ENCODE measurements at regions not wholly inside any gene's neighbourhood (a gene's known extent, or its start where the extent isn't known, plus 50 kb on each side); places are given as distances from the start of the nearest gene placed in this dataset.

- in situ Hi-C loops (cut with MboI; ENCODE audit: low sequenced_read_pairs, unreplicated experiment), result no loop called here
- TF ChIP-seq CTCF (IDR thresholded peaks at IDR 0.05; ENCODE audit: borderline replicate concordance, control extremely low read depth, extremely low read depth, insufficient read depth, missing control alignments), result no peak
- DNase-seq (ENCODE audit: low spot score), result no peak
Measured at GRCh38 chr4:128342762-128343161, 55.1 kb upstream of the PGRMC2 start.

- in situ Hi-C loops (cut with MboI; ENCODE audit: low sequenced_read_pairs, unreplicated experiment), result no loop called here
- no peak for DNase-seq (ENCODE audit: low spot score)
- TF ChIP-seq CTCF (IDR thresholded peaks at IDR 0.05; ENCODE audit: borderline replicate concordance, control extremely low read depth, extremely low read depth, insufficient read depth, missing control alignments), result no peak
Measured at GRCh38 chr4:128341634-128342033, 54.0 kb upstream of the PGRMC2 start.

- TF ChIP-seq CTCF (IDR thresholded peaks at IDR 0.05; ENCODE audit: borderline replicate concordance, control extremely low read depth, extremely low read depth, insufficient read depth, missing control alignments), result no peak
- no peak for DNase-seq (ENCODE audit: low spot score)
- in situ Hi-C loops (cut with MboI; ENCODE audit: low sequenced_read_pairs, unreplicated experiment), result no loop called here
Measured at GRCh38 chr4:128338634-128339355, 51.2 kb upstream of the PGRMC2 start.

- DNase-seq (ENCODE audit: low spot score), result no peak
- TF ChIP-seq CTCF (IDR thresholded peaks at IDR 0.05; ENCODE audit: borderline replicate concordance, control extremely low read depth, extremely low read depth, insufficient read depth, missing control alignments), result no peak
- in situ Hi-C loops (cut with MboI; ENCODE audit: low sequenced_read_pairs, unreplicated experiment), result no loop called here
Measured at GRCh38 chr4:128337863-128338262, 50.2 kb upstream of the PGRMC2 start.
